NCI-H2196 treated with DMSO at 0.1 percent for 48 hours (cell line): ENCODE measurements at regions not wholly inside any gene's neighbourhood (a gene's known extent, or its start where the extent isn't known, plus 50 kb on each side); places are given as distances from the start of the nearest gene placed in this dataset.

Experiments used
- DNase-seq: peaks from one replicate; lab custom pipeline; 2025; ENCODE audit not compliant: unreplicated experiment; lab: John Stamatoyannopoulos, UW

- DNase-seq = no peak
Measured at GRCh38 chr1:58890113-58890512, 106.3 kb upstream of the JUN start.

GRCh38 chr1:58890609-58891008 lies 106.8 kb upstream of the JUN start:
- no peak for DNase-seq

GRCh38 chr1:58891347-58891746 lies 107.5 kb upstream of the JUN start:
- no peak for DNase-seq

- no peak for DNase-seq
Measured at GRCh38 chr1:58893257-58893869, 109.5 kb upstream of the JUN start.

- DNase-seq = no peak
Measured at GRCh38 chr1:58895082-58895481, 111.2 kb upstream of the JUN start.

GRCh38 chr1:58895559-58896145 lies 111.8 kb upstream of the JUN start:
- no peak for DNase-seq

GRCh38 chr1:58896246-58897183 lies 112.7 kb upstream of the JUN start:
- DNase-seq = peak; percentile 40

GRCh38 chr1:58898739-58899586 lies 115.1 kb upstream of the JUN start:
- DNase-seq = no peak

- no peak for DNase-seq
Measured at GRCh38 chr1:58899587-58900271, 115.9 kb upstream of the JUN start.

GRCh38 chr1:58900396-58900795 lies 116.5 kb upstream of the JUN start:
- DNase-seq = no peak

GRCh38 chr1:58901008-58901407 lies 117.2 kb upstream of the JUN start:
- no peak for DNase-seq

GRCh38 chr1:58902830-58903513 lies 119.1 kb upstream of the JUN start:
- DNase-seq = no peak

- DNase-seq = peak; percentile 72
Measured at GRCh38 chr1:58903514-58904298, 119.9 kb upstream of the JUN start.

- no peak for DNase-seq
Measured at GRCh38 chr1:58904299-58905125, 120.7 kb upstream of the JUN start.

- DNase-seq = no peak
Measured at GRCh38 chr1:58905126-58905490, 121.3 kb upstream of the JUN start.

- no peak for DNase-seq
Measured at GRCh38 chr1:58905628-58906221, 121.9 kb upstream of the JUN start.

- DNase-seq = no peak
Measured at GRCh38 chr1:58907398-58907797, 123.6 kb upstream of the JUN start.
